KMS-11 (cell line): ENCODE measurements at regions not wholly inside any gene's neighbourhood (a gene's known extent, or its start where the extent isn't known, plus 50 kb on each side); places are given as distances from the start of the nearest gene placed in this dataset.

ENCODE experiments used
- H2AFZ ChIP-seq: fragments of 200-600 bp; sonication (generic); 2 replicates; pipeline ENCODE4 v1.6.1; 2016; ENCODE audit warnings: antibody characterized with exemption, mixed run types, low read depth
- H3K27ac ChIP-seq: fragments of 200-600 bp; sonication (generic); 2 replicates; pipeline ENCODE4 v1.6.1; 2016; ENCODE audit warnings: mild to moderate bottlenecking, mixed run types
- H3K27me3 ChIP-seq: fragments of 200-600 bp; sonication (generic); 2 replicates; pipeline ENCODE4 v1.6.1; 2017; ENCODE audit warnings: mild to moderate bottlenecking, low read depth, mixed run types, moderate library complexity; ENCODE audit not compliant: insufficient read depth
- H3K36me3 ChIP-seq: fragments of 200-600 bp; sonication (generic); 2 replicates; pipeline ENCODE4 v1.6.1; 2017; ENCODE audit warnings: mild to moderate bottlenecking, mixed run types; ENCODE audit not compliant: insufficient read depth
- H3K4me1 ChIP-seq: fragments of 200-600 bp; sonication (generic); 2 replicates; pipeline ENCODE4 v1.6.1; 2016; ENCODE audit warnings: mild to moderate bottlenecking, low read depth, mixed run types; ENCODE audit not compliant: poor library complexity, severe bottlenecking
- H3K4me2 ChIP-seq: fragments of 200-600 bp; sonication (generic); 2 replicates; pipeline ENCODE4 v1.7.0; 2016; ENCODE audit warnings: mild to moderate bottlenecking, mixed run types
- H3K4me3 ChIP-seq: fragments of 200-600 bp; sonication (generic); IDR thresholded peaks from 2 replicates; pipeline ENCODE4 v1.6.1; 2017; ENCODE audit warnings: low read depth, low read length, mixed read lengths; ENCODE audit not compliant: insufficient read depth
- H3K79me2 ChIP-seq: fragments of 200-600 bp; sonication (generic); 2 replicates; pipeline ENCODE4 v1.6.1; 2016; ENCODE audit warnings: low read depth, mixed run types; ENCODE audit not compliant: insufficient read depth
- H3K9ac ChIP-seq: fragments of 200-600 bp; sonication (generic); 2 replicates; pipeline ENCODE4 v1.6.1; 2016; ENCODE audit warnings: mild to moderate bottlenecking, mixed run types
- H4K20me1 ChIP-seq: fragments of 200-600 bp; sonication (generic); 2 replicates; pipeline ENCODE4 v1.6.1; 2016; ENCODE audit warnings: mild to moderate bottlenecking, mixed run types; ENCODE audit not compliant: insufficient read depth
- CTCF ChIP-seq: fragments of 200-600 bp; sonication (generic); conservative IDR thresholded peaks from 2 replicates; pipeline ENCODE4 v1.6.1; 2017; ENCODE audit warnings: low read depth, mild to moderate bottlenecking, antibody characterized with exemption, low read length, moderate library complexity, mixed read lengths

GRCh38 chr2:30315391-30316063 lies 84.2 kb downstream of the LBH start:
- no peak overlapping the region for H3K27ac ChIP-seq
- H3K27me3 ChIP-seq, result no peaks in the 10 kb centered on the region
- H3K4me3 ChIP-seq, result no peak overlapping the region
- no peaks in the 10 kb centered on the region for H3K36me3 ChIP-seq
- no peak overlapping the region for H3K4me2 ChIP-seq
- H4K20me1 ChIP-seq, result no peaks in the 10 kb centered on the region
- no peak overlapping the region for H3K9ac ChIP-seq
- H3K4me1 ChIP-seq, result no peaks in the 10 kb centered on the region
- H3K79me2 ChIP-seq, result no peaks in the 10 kb centered on the region
- no peak for TF ChIP-seq CTCF
- no peak overlapping the region for H2AFZ ChIP-seq

- H3K27me3 ChIP-seq, result no peaks in the 10 kb centered on the region
- no peak for TF ChIP-seq CTCF
- no peaks in the 10 kb centered on the region for H3K36me3 ChIP-seq
- H3K27ac ChIP-seq, result no peak overlapping the region
- no peak overlapping the region for H3K9ac ChIP-seq
- no peaks in the 10 kb centered on the region for H3K4me1 ChIP-seq
- no peak overlapping the region for H3K4me3 ChIP-seq
- H4K20me1 ChIP-seq, result no peaks in the 10 kb centered on the region
- H3K79me2 ChIP-seq, result no peaks in the 10 kb centered on the region
- H2AFZ ChIP-seq, result no peak overlapping the region
- H3K4me2 ChIP-seq, result no peak overlapping the region
Measured at GRCh38 chr2:30316408-30316807, 85.1 kb downstream of the LBH start.

- no peaks in the 10 kb centered on the region for H3K36me3 ChIP-seq
- no peak overlapping the region for H3K4me3 ChIP-seq
- H3K4me1 ChIP-seq, result no peaks in the 10 kb centered on the region
- H3K27ac ChIP-seq, result no peak overlapping the region
- H3K79me2 ChIP-seq, result no peaks in the 10 kb centered on the region
- no peaks in the 10 kb centered on the region for H3K27me3 ChIP-seq
- no peak overlapping the region for H3K9ac ChIP-seq
- no peak for TF ChIP-seq CTCF
- no peaks in the 10 kb centered on the region for H4K20me1 ChIP-seq
- H3K4me2 ChIP-seq, result no peak overlapping the region
- no peak overlapping the region for H2AFZ ChIP-seq
Measured at GRCh38 chr2:30318987-30319782, 87.9 kb downstream of the LBH start.

GRCh38 chr2:30321466-30321865 lies 90.1 kb downstream of the LBH start:
- H3K36me3 ChIP-seq, result no peaks in the 10 kb centered on the region
- H4K20me1 ChIP-seq, result no peaks in the 10 kb centered on the region
- no peak for TF ChIP-seq CTCF
- no peaks in the 10 kb centered on the region for H3K79me2 ChIP-seq
- H3K4me2 ChIP-seq, result no peak overlapping the region
- no peak overlapping the region for H3K9ac ChIP-seq
- H3K27me3 ChIP-seq, result no peaks in the 10 kb centered on the region
- H2AFZ ChIP-seq, result no peak overlapping the region
- H3K27ac ChIP-seq, result no peak overlapping the region
- no peak overlapping the region for H3K4me3 ChIP-seq
- no peaks in the 10 kb centered on the region for H3K4me1 ChIP-seq
